GM12892 (cell line): ENCODE measurements at regions not wholly inside any gene's neighbourhood (a gene's known extent, or its start where the extent isn't known, plus 50 kb on each side); places are given as distances from the start of the nearest gene placed in this dataset.

Experiments used
- DNase-seq: peaks from one replicate; pipeline ENCODE4 v3.0.0; 2011; ENCODE audit not compliant: insufficient read length
- FAIRE-seq: peaks from 2 replicates; lab custom pipeline; 2011; peaks lifted over from hg19 to GRCh38; lab: Jason Lieb, UNC
- POLR2A ChIP-seq: IDR thresholded peaks from 2 replicates; pipeline ENCODE4 v1.6.1; 2011; ENCODE audit warnings: low read depth, low read length, control low read depth
- POLR2AphosphoS5 ChIP-seq: IDR thresholded peaks from 2 replicates; pipeline ENCODE4 v1.6.1; 2011; ENCODE audit warnings: low read depth, low read length, control low read depth
- TAF1 ChIP-seq: IDR thresholded peaks from 2 replicates; pipeline ENCODE4 v1.6.1; 2011; ENCODE audit warnings: low read depth, mild to moderate bottlenecking, control low read depth, low read length, borderline replicate concordance

- TF ChIP-seq POLR2AphosphoS5: no peak
- TF ChIP-seq POLR2A: no peak
- TF ChIP-seq TAF1: no peak
- no peak for FAIRE-seq
- DNase-seq: no peak
Observed at GRCh38 chrX:42499620-42500019, 278.3 kb downstream of the PPP1R2C start.

- DNase-seq: no peak
- TF ChIP-seq POLR2AphosphoS5: no peak
- no peak for TF ChIP-seq TAF1
- no peak for TF ChIP-seq POLR2A
- no peak for FAIRE-seq
Observed at GRCh38 chrX:42497356-42497755, 280.6 kb downstream of the PPP1R2C start.

- FAIRE-seq: no peak
- TF ChIP-seq TAF1: no peak
- TF ChIP-seq POLR2A: no peak
- no peak for TF ChIP-seq POLR2AphosphoS5
Observed at GRCh38 chrX:42496239-42496638, 281.7 kb downstream of the PPP1R2C start.

GRCh38 chrX:42495139-42495538 lies 282.8 kb downstream of the PPP1R2C start:
- no peak for FAIRE-seq
- DNase-seq: no peak
- no peak for TF ChIP-seq POLR2A
- no peak for TF ChIP-seq TAF1
- TF ChIP-seq POLR2AphosphoS5: no peak

More at GRCh38 chrX:42496239-42496638, 281.7 kb downstream of the PPP1R2C start:
- no peak for DNase-seq

GRCh38 chrX:42491137-42491907 lies 286.6 kb downstream of the PPP1R2C start:
- FAIRE-seq: peak; percentile 56

GRCh38 chrX:42490111-42490510 lies 287.9 kb downstream of the PPP1R2C start:
- FAIRE-seq (no peak), DNase-seq (no peak)
- TF ChIP-seq TAF1: no peak
- TF ChIP-seq POLR2AphosphoS5: no peak
- TF ChIP-seq POLR2A: no peak

More at GRCh38 chrX:42491137-42491907, 286.6 kb downstream of the PPP1R2C start:
- DNase-seq: no peak
- TF ChIP-seq TAF1 (no peak), POLR2A (no peak), POLR2AphosphoS5 (no peak)

- FAIRE-seq (no peak), DNase-seq (no peak)
- TF ChIP-seq TAF1 (no peak), POLR2AphosphoS5 (no peak), POLR2A (no peak)
Observed at GRCh38 chrX:42485601-42486000, 292.4 kb downstream of the PPP1R2C start.

- TF ChIP-seq POLR2AphosphoS5: no peak
- TF ChIP-seq TAF1: no peak
- no peak for TF ChIP-seq POLR2A
- DNase-seq (no peak), FAIRE-seq (no peak)
Observed at GRCh38 chrX:42484233-42484632, 293.7 kb downstream of the PPP1R2C start.

GRCh38 chrX:42477396-42477795 lies 300.6 kb downstream of the PPP1R2C start:
- TF ChIP-seq TAF1 (no peak), POLR2A (no peak), POLR2AphosphoS5 (no peak)
- DNase-seq (no peak), FAIRE-seq (no peak)

- DNase-seq (no peak), FAIRE-seq (no peak)
- TF ChIP-seq POLR2A (no peak), POLR2AphosphoS5 (no peak), TAF1 (no peak)
Observed at GRCh38 chrX:42472727-42473126, 305.2 kb downstream of the PPP1R2C start.

GRCh38 chrX:42466332-42467046 lies 311.5 kb downstream of the PPP1R2C start:
- TF ChIP-seq POLR2A: no peak
- TF ChIP-seq TAF1: no peak
- TF ChIP-seq POLR2AphosphoS5: no peak
- DNase-seq (no peak), FAIRE-seq (no peak)
